RKO (cell line): ENCODE measurements at regions not wholly inside any gene's neighbourhood (a gene's known extent, or its start where the extent isn't known, plus 50 kb on each side); places are given as distances from the start of the nearest gene placed in this dataset.
"Not testable (repeated sequence)": the region's sequence is repeated elsewhere in the genome, so short reads cannot be mapped to it uniquely, and the experiment has no call there.

Experiments used
- DNase-seq: peaks from one replicate; pipeline ENCODE4 v3.0.0-alpha.2; 2016; ENCODE audit warnings: low spot score

DNA sequence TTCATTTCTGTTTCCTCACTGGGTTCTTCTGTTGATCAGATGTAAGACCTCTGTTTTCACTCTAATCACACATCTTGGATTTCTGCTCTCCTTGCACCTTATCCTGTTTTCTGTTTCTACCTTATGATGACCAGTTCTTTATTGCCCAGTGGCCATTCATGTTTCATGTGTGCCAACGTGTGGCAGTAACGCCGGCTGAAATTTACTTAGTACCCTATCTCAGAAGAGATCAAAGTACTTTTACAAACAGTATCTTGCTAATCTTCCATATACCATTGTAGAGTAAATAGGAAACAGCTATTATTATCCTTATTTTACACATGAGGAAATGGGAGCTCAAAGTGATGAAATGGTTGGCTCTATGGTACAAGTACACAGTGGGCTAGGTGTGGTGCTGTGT is 74.0 kb downstream of the GATA3 start:
- DNase-seq: no peak

DNA sequence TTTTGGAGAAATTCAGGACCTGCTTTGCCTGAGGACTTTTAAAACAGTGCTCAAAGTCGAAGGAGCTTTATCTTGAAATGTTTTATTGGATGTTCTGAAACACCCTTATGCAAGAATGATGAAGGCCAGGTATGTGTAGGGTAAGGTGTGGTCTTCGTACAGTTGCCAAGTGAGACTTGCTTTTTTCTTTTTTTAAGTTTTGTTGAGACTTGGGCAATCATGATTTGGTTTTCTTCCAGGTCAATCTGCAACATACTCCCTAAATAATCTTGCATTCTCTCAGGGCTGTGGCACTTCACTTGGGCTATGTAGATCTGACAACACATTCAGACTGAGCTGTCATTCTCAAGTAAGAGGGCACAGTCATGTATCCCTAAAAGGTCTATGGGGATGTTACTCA is 75.0 kb downstream of the GATA3 start:
- no peak for DNase-seq

DNA sequence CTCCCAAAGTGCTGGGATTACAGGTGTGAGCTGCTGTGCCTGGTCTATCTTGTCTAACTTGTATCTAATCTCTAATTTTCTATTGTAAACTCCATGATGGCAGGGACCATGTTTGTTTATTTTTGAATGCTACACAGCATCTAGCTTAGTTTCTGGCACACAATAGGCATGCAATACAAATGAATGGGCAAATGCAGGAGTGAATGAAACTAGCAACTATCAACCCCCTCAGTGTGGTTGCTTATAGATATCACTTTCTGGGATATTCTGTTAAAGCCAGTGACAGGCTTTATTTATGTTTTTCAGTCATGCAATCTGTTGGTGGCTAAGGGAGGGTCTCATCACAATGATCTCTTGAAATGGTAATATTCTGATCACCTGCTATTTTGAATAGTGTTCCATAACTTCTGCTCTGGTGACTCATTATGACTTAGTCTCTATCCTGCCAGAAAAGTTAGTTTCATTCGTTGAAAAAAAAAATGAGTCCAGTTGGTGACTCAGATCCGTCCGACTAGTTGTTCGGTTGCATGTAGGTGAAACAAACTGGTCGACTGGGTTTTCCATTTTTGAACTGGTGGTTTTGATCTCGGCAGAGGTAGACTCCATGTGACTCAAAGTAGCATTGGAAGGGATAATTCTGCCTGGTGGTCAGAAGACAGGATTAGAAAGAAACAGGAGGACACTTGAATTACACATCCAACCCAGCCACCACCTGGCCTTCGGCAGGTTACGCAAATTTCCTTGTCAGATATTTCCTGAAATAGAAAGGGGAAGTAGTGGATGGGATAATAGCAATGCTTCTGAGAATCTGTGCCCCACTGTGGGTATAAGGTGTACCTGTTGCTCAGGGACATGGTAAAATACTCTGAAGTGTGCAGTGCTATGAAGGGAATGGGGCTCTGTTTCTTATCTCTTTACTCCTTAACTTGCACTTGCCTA is 76.8 kb downstream of the GATA3 start:
- DNase-seq: peak; percentile 92

DNA sequence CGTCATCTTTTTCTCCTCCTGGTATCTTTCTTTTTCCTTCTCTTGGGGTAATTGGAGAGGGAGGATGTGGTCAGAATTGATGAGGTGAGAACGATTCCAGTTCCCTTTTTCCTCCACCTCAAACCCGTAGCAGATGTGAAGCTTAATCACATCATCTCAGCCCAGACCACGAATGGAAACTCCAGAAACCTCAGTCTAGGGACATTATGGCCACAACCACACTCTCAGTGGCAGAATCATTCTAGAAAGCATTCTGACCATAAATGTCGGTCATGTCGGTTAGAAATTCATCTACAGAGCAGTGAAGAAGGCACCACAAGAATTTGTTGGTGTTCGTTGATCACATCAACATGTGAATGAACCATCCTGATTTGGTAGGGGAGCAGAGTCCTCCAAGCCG is 78.7 kb downstream of the GATA3 start:
- no peak for DNase-seq

DNA sequence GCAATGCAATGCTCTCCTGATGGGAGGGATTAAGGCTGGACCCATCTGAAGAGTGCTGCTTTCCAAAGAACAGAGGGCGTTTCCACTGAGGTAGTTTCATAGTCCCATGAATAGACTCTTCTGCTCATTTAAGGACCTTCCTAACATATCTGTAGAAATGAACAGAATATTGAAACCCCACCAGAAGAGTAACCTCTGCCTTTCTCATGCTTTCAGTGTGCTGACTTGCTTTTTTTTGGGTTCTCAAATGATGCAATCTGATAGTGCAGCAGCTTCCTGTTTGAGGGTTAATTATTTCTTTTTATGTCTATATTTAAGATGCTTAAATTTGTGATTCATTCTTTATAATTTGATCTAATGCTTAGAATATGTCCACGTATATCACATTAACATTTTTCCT is 82.2 kb downstream of the GATA3 start:
- DNase-seq: no peak

DNA sequence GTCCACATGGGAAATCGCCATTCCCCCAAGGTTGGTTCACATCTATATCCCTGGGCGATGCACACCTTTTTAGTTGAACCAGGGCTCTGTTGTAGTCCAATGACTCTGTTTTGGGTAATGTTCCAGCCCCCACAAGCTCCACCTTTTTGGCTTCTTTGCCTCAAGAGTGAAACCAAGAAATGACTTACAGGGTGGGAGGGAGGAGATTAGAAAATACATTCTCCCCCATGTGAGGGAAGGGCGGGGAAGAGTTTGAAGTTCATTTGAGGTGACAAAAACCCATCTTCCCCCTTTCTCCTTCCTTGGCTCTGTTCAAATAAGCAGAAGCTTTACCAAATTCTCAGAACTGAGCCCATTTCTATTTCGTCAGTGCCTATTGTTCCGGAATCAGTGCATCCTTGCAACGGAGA is 82.8 kb downstream of the GATA3 start:
- DNase-seq: no peak

DNA sequence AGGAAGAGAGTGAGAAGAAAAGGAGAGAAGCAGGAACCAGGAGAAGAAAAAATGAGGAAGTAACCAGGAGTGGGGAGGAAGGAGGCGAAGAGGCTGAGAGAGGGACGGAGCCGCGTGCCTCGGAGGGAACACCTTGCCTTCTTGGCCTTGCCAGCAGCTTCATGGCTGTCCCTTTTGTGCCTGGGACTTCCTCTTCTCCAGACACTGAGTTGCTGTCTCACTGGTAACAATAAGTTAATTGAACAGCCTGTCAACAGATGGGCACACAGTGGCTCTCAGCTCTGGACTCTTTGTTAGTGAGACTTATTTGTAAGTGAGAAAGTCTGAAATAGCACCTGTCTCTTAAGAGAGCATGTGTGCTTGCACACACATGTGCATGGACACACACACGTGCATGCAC is 83.2 kb downstream of the GATA3 start:
- no peak for DNase-seq

DNA sequence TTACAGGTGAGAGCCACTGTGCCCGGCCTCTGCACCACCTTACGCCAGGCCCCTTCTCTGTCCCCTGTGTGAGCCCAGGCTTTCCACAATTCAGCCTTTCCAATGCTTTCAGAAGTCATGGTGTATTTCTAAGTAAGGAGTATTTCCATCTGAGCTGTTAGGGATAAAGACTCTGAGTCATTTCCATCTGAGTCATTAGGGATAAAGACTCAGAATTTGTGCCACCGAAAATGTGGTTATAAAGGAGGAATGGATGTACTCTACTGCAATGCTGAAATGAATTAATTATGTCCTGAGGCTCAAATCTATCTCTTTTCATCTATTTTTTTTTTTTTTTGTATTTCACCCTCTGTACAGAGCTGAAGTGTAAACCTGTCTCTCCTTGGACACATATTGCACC is 84.0 kb downstream of the GATA3 start:
- DNase-seq: peak; percentile 84

DNA sequence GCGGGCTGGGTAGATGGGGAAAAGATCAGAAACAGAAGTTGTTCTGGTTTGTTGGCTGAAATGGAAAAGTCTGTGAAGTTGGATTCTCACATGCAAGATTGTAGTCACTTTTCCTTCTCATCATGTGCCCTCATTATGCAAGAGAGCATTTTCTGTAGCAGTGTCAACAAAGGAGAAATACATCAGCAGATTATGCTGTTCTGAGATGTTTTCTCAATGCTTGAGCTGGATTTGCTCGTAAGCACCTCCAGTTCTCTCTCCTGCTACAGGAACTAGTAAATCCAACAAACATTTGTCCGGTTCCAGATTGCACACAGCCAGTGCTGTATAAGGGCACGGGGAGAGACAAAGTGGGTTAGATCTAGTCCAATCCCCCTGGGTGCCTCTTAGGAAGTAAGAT is 90.0 kb downstream of the GATA3 start:
- DNase-seq: no peak

DNA sequence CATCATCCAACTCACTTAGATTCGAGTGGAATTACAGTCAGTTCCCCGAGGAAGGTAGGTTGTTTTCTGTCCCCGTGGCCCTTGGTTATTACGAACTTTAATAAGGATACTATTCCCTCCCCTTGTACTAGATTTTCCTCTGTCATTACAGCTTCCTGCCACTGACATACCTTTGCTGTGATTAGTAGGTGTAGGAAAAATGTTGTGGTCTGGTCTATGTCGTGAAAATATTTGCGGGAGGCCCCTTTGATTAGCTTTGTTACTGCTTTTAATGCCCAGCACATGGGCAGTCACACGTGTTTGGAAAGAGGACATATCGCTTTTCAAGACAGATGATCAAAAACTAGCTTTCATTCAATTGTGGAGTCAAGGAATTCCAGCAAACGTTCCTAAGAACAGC is 92.2 kb downstream of the GATA3 start:
- no peak for DNase-seq

DNA sequence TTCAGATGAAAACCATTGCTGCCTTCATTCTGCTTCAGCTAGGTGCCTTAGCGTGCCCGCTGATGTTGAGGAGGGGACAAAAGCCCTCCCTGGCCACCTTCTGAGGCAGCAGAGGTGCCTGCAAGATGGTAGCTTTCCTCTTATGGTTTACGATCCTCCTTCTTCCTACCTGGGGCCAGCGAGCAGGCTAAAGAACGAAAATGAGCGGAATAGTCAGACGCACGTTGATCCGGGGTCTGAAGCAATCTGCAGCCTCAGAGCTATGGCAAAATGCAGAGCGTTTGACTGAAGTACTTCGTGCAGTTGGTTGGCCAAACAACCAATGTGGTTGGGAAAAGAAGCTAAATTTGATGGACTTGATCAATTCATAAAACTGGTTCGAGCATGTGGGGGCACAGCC is 95.5 kb downstream of the GATA3 start:
- no peak for DNase-seq

DNA sequence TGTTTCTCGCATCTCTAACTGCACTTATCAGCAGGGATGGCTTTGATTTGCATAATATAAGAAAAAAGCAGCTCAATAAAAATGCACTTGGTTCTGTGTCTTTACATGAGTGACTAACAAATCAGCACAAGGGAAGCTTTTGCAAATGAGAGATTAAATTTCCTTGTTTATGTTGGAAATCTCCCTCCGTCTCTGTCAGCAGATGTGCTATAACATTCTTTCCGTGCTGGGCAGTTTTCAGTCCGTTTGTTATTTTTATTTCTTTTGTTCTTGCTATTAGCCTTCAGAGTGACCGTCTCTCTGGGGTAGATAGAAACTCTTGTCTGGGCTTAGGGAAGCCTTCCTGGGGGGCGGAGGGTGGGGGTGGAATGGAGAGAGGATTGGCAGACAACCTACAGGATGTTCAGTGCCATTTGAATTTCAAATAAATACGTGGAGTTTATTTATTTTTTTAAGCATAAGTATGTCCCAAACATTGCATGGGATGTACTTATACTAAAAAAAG is 96.0 kb downstream of the GATA3 start:
- DNase-seq: no peak

DNA sequence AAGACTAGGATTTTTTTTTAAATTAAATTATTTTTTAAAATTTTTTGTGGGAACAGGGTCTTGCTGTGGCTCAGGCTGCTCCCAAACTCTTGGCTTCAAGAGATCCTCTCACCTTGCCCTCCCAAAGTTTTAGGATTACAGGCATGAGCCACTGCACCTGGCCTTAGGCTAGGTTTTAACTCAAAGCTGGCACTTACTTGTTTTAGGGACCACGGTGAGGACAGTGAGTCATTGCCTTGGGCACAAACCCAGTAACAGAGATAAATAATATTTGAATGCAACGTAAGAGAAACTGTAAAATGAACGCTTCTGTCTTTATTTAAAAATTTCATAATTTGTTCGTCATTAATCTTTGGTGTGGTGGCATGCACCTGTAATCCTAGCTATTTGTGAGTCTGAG is 96.6 kb downstream of the GATA3 start:
- DNase-seq: no peak

DNA sequence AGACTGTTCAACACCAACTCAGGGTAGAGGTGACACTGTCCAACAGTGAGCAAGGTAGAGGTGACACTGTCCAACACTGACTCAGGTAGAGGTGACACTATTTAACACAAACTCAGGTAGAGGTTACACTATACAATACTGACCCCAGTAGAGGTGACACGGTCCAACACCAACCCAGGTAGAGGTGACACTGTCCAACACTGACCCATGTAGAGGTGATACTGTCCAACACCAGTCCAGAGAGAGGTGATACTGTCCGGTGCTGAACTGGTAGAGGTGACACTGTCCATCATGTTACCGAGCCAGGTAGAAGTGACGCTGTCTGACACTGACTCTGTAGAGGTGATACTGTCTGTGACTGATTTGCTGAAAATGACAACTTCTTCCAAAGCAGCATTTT is 102.4 kb downstream of the GATA3 start:
- DNase-seq: no peak

DNA sequence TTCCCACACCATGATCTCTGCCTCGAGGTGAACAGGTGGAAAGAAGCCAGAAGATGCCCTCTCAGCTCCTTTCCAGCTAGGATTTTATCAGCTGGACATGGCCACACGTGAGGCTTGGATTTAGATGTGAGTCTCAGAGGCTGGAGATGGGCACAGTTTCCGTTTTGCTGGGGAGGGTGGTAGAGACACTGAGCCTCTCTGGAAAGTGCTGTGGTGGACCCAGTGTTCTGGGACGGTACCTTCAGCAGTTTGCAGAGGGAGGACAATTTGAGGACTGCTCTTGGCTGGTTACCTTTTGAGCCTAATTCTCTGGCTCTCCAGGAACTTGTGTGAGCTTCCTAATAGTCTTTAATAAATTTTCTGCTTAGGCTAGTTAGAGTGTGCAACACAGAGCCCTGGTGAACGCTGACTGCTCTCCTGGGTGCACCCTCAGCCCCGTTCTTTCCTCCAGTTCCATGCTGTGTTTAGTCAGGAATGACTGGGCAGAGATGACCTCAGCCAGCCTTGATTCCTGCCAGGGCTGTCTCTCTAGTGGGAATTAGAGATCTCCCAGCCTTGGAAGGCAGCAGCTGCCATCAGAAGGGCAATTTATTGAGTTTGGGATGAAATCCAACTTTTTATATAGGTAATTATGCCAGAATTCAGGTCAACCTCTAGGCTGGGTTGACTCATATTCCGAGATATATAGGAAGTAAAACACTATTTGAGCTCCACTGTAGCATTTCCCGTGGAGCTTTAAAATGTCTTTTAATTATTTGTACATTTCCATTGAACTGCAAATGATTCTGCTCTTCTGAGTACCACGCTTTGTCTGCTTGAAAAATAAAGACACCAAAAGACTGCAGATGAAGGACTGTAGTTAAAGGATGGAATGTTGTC is 103.9 kb downstream of the GATA3 start:
- peak; percentile 37 for DNase-seq

DNA sequence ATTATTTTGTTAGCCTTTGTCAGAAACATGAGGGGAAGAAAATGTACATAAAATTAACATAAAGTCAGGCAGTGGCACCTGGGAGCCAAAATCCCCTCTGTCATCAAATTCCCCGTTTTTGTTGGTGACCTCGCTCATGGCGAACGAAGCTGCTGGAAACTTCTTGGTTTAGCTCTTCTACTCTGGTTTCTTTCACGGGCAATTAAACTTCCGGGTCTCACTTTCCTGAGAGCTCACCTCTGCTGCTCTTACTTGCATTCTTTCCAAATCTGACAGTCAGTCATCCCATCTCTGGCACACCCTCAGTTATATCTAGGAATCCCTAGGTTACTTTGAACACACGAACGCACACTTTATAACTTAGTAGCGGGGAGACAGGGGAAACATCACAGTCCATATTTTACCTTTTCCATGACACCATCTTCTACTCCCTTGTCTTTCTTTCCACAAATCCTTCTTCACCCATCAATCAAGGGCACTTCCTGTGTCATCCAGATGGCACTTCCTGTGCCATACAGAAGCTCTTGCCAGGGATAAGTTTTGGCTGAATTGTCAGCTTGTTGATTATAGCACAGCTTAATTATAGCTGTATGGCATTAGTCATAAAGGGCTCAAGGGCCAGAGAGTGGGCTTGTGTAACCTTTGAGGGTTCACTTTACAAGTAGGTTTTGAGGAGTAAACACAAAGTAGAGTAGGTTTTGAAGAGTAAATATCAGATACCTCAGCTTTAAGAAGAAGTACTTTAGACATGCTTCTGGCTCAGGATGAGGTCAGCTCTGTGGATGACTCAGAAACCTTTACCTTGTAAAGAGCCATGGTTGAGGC is 105.1 kb downstream of the GATA3 start:
- peak; percentile 47 for DNase-seq

DNA sequence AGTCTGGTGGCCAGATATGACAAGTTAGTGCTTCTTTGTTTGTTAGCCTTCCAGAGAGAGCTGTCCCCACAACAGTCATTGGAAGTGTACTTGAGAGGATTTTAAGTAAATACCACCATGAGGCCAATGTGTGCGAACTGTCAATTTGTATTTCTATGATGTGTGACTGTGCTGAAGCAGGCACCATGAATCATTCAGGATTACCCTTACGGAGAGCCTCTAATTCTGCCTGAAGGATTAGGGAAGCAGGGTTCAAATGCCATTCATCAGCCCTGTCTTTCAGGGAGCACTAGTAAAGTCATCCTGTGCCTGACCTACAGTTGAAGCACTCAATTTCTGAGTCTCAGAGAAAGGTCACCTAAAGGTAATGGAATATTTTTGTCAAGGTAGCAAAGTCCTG is 109.3 kb downstream of the GATA3 start:
- no peak for DNase-seq

DNA sequence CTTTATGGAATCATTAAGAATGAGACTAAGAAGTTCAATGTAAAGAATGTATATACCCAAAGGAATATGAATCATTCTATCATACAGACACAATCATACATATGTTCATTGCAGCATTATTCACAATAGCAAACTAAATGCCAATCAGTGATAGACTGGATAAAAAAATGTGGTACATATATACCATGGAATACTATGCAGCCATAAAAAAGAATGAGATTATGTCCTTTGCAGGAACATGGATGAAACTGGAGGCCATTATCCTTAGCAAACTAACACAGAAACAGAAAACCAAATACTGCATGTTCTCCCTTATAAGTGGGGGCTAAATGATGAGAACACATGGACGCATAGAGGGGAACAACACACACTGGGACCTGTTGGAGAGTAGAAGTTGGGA is 110.2 kb downstream of the GATA3 start:
- DNase-seq: not testable (repeated sequence)

DNA sequence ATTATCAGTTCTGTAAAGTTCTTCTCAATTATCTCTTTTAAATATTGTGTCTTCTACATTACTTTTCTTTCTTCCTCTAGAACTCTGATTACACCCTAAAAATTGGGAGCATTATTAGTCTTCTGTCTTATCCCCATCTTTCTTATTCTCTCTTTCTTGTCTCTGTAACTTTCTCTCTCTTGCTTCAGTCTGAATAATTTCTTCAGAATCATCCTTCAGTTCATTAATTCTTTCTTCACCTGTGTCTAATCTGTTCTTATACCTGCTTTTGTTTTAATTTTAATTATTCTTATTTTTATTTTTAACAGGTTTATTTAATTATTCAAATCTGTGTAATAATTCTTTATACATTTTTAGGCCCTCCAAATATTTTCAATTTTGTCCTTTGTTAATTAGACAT is 114.3 kb downstream of the GATA3 start:
- no peak for DNase-seq

DNA sequence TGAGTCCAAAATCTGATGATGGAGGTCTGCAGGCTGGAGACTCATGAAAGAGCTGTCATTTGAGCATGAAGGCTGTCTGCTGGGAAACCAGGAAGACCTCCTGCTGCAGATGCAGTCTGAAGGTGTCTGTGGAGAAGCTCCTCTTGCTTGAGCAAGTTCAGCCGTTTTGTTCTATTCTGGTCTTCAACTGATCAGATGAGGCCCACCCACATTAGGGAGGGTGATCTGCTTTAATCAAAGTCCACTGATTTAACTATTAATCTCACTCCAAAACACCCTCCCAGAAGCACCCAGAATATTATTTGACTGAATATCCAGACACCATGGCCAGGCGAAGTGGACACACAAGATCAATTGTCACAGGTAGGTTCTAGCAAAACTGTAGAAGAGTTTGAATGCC is 116.5 kb downstream of the GATA3 start:
- no peak for DNase-seq

DNA sequence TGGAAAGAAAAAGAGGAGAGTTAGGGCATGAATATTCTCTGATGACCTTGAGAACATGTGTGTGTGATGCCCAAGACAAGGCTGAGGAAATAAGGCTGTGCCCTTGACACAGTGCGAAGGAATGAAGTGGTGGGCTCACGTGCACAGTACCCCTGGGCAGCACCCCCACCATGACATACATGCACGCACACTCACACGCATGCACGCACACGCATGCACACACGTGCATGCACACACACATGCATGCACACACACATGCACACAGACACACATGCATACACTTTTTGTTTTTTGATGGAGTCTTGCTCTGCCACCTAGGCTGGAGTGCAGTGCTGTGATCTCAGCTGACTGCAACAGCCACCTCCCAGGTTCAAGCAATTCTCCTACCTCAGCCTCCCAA is 118.1 kb downstream of the GATA3 start:
- no peak for DNase-seq

DNA sequence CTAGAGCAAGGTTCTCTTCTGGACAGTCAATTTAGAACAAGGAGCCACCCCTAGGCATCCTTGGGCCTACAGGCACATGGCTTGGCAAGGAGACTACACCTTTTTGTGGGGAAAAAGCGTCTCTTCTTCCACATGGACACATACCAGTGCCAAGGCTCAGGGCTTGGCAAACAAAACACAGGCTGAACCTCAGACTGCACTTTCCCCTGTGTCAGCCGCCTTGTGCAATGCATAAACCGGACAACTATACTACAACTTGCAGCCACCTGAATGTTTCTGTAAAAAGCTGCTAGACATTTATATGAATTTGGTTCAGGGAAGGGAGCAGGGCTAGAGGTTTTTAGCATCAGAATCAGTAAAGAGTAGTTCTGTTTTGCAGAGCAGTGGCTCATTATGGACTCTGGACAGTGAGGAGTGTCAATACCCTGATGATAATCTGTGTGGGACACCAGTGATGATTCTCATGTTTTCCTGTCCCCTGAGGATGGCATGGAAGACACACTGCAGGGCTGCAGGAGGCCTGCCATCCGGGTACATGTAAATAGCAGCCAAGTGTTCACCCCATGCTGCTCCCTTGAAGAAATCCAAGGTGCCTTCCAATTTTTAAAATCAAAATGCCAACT is 118.9 kb downstream of the GATA3 start:
- no peak for DNase-seq
